Effector memory CD4-positive, alpha-beta T cell (primary cell): ENCODE measurements at regions not wholly inside any gene's neighbourhood (a gene's known extent, or its start where the extent isn't known, plus 50 kb on each side); places are given as distances from the start of the nearest gene placed in this dataset.

ENCODE experiments used
- DNase-seq, 3 donors: peaks; one replicate each; pipeline ENCODE4 v3.0.0-alpha.2; 2020
- H3K27ac ChIP-seq: 2 replicates; pipeline ENCODE4 v1.7.0; 2013; ENCODE audit warnings: mild to moderate bottlenecking, low read length, moderate library complexity; ENCODE audit not compliant: insufficient read depth, poor library complexity, severe bottlenecking
- H3K27me3 ChIP-seq: replicated peaks from 2 replicates; pipeline ENCODE4 v1.7.0; 2013; ENCODE audit warnings: mild to moderate bottlenecking, low read length; ENCODE audit not compliant: insufficient read depth, control insufficient read depth, poor library complexity, severe bottlenecking
- H3K36me3 ChIP-seq: 2 replicates; pipeline ENCODE4 v1.7.0; 2013; ENCODE audit warnings: mild to moderate bottlenecking, low read length, moderate library complexity; ENCODE audit not compliant: control insufficient read depth, insufficient read depth
- H3K4me1 ChIP-seq: 2 replicates; pipeline ENCODE4 v1.7.0; 2013; ENCODE audit warnings: low read length, mild to moderate bottlenecking; ENCODE audit not compliant: control insufficient read depth, insufficient read depth, poor library complexity, severe bottlenecking
- H3K4me3 ChIP-seq: 2 replicates; pipeline ENCODE4 v1.7.0; 2013; ENCODE audit warnings: low read length, low read depth, mild to moderate bottlenecking; ENCODE audit not compliant: insufficient read depth, poor library complexity, severe bottlenecking
- H3K9me3 ChIP-seq: 2 replicates; pipeline ENCODE4 v1.7.0; 2013; ENCODE audit warnings: mild to moderate bottlenecking, low read length, moderate library complexity; ENCODE audit not compliant: control insufficient read depth

GRCh38 chr1:108067884-108068540 lies 103.0 kb upstream of the VAV3 start:
- DNase-seq, result no peak
- Histone ChIP-seq H3K9me3 (no peaks in the 10 kb centered on the region), H3K27ac (no peak overlapping the region)

GRCh38 chr1:108066808-108067207 lies 101.8 kb upstream of the VAV3 start:
- Histone ChIP-seq H3K4me3 (no peak overlapping the region), H3K27me3 (no peaks in the 10 kb centered on the region), H3K36me3 (no peaks in the 10 kb centered on the region), H3K9me3 (no peaks in the 10 kb centered on the region), H3K4me1 (no peaks in the 10 kb centered on the region), H3K27ac (no peak overlapping the region)
- DNase-seq, result no peak

More at GRCh38 chr1:108067884-108068540, 103.0 kb upstream of the VAV3 start:
- Histone ChIP-seq H3K27me3 (no peaks in the 10 kb centered on the region), H3K4me3 (no peak overlapping the region), H3K36me3 (no peaks in the 10 kb centered on the region), H3K4me1 (no peaks in the 10 kb centered on the region)

GRCh38 chr1:108064255-108064654 lies 99.3 kb upstream of the VAV3 start:
- Histone ChIP-seq H3K4me3 (no peak overlapping the region), H3K27ac (no peak overlapping the region), H3K4me1 (no peaks in the 10 kb centered on the region), H3K36me3 (no peaks in the 10 kb centered on the region), H3K9me3 (no peaks in the 10 kb centered on the region), H3K27me3 (no peaks in the 10 kb centered on the region)
- DNase-seq, result no peak

GRCh38 chr1:108063703-108064102 lies 98.7 kb upstream of the VAV3 start:
- Histone ChIP-seq H3K36me3 (no peaks in the 10 kb centered on the region), H3K27me3 (no peaks in the 10 kb centered on the region), H3K4me1 (no peaks in the 10 kb centered on the region), H3K9me3 (no peaks in the 10 kb centered on the region), H3K27ac (no peak overlapping the region), H3K4me3 (no peak overlapping the region)
- no peak for DNase-seq

- no peak overlapping the region for H3K4me3 ChIP-seq
- H3K36me3 ChIP-seq, result no peaks in the 10 kb centered on the region
- H3K27me3 ChIP-seq, result no peaks in the 10 kb centered on the region
- H3K4me1 ChIP-seq, result no peaks in the 10 kb centered on the region
- no peak for DNase-seq
- H3K9me3 ChIP-seq, result no peaks in the 10 kb centered on the region
- no peak overlapping the region for H3K27ac ChIP-seq
These were observed 95.0 kb upstream of the VAV3 start for GRCh38 chr1:108059945-108060344.

- no peaks in the 10 kb centered on the region for H3K27me3 ChIP-seq
- H3K27ac ChIP-seq, result no peak overlapping the region
- H3K9me3 ChIP-seq, result no peaks in the 10 kb centered on the region
- no peak overlapping the region for H3K4me3 ChIP-seq
- no peak for DNase-seq
- no peaks in the 10 kb centered on the region for H3K4me1 ChIP-seq
- no peaks in the 10 kb centered on the region for H3K36me3 ChIP-seq
These were observed 92.6 kb upstream of the VAV3 start for GRCh38 chr1:108057541-108057940.

- no peak for DNase-seq
- Histone ChIP-seq H3K27ac (no peak overlapping the region), H3K36me3 (no peaks in the 10 kb centered on the region), H3K4me1 (no peaks in the 10 kb centered on the region), H3K4me3 (no peak overlapping the region), H3K9me3 (no peaks in the 10 kb centered on the region), H3K27me3 (no peaks in the 10 kb centered on the region)
These were observed 91.5 kb upstream of the VAV3 start for GRCh38 chr1:108056436-108056990.

- H3K36me3 ChIP-seq, result no peaks in the 10 kb centered on the region
- no peaks in the 10 kb centered on the region for H3K4me1 ChIP-seq
- no peak overlapping the region for H3K27ac ChIP-seq
- no peaks in the 10 kb centered on the region for H3K9me3 ChIP-seq
- H3K4me3 ChIP-seq, result no peak overlapping the region
- H3K27me3 ChIP-seq, result no peaks in the 10 kb centered on the region
- DNase-seq, result no peak
These were observed 90.4 kb upstream of the VAV3 start for GRCh38 chr1:108055387-108055786.

GRCh38 chr1:108054396-108054795 lies 89.4 kb upstream of the VAV3 start:
- Histone ChIP-seq H3K27me3 (no peaks in the 10 kb centered on the region), H3K4me1 (no peaks in the 10 kb centered on the region), H3K4me3 (no peak overlapping the region), H3K9me3 (no peaks in the 10 kb centered on the region), H3K27ac (no peak overlapping the region), H3K36me3 (no peaks in the 10 kb centered on the region)
- no peak for DNase-seq

GRCh38 chr1:108053270-108054013 lies 88.5 kb upstream of the VAV3 start:
- Histone ChIP-seq H3K27ac (no peak overlapping the region), H3K36me3 (no peaks in the 10 kb centered on the region), H3K9me3 (no peaks in the 10 kb centered on the region), H3K27me3 (no peaks in the 10 kb centered on the region), H3K4me3 (no peak overlapping the region), H3K4me1 (no peaks in the 10 kb centered on the region)
- DNase-seq, result no peak
